Spleen (tissue), 7 donors: ENCODE measurements at regions not wholly inside any gene's neighbourhood (a gene's known extent, or its start where the extent isn't known, plus 50 kb on each side); places are given as distances from the start of the nearest gene placed in this dataset.

Experiments used
- POLR2A ChIP-seq, 3 donors: fragments of 450-650 bp; IDR thresholded peaks; one replicate each; pipeline ENCODE4 v1.5.1; 2017; ENCODE audit warnings: antibody characterized with exemption in 3 of 3, mild to moderate bottlenecking in 1 of 3
- POLR2AphosphoS5 ChIP-seq, 3 donors: sonication (generic); formaldehyde crosslinking; IDR thresholded peaks; one replicate each; pipeline ENCODE4 v1.5.1; 2017; ENCODE audit warnings: antibody characterized with exemption in 3 of 3
- TF ChIP-seq, protein P1 (sequence below), 11 experiments: fragments of 200-600 bp in 7 of 11; fragments of 450-650 bp in 4 of 11; sonication (generic) in 4 of 11; IDR thresholded peaks in 8 of 11; conservative IDR thresholded peaks in 3 of 11; 1 replicate in 7 of 11; 2 replicates in 4 of 11; pipeline versions ENCODE4 v1.4.0 to v1.8.0; 2016 to 2021; ENCODE audit warnings: antibody characterized with exemption in 11 of 11, inconsistent platforms in 4 of 11, mild to moderate bottlenecking in 1 of 11
- donor health status: DM: no; HTN: no; CAD: no; lungs with moderate emphysema.
- donor health status: DM: no; HTN: no; CAD: no.
- donor health status: DM: no; HTN: no; CAD: no.

DNA sequence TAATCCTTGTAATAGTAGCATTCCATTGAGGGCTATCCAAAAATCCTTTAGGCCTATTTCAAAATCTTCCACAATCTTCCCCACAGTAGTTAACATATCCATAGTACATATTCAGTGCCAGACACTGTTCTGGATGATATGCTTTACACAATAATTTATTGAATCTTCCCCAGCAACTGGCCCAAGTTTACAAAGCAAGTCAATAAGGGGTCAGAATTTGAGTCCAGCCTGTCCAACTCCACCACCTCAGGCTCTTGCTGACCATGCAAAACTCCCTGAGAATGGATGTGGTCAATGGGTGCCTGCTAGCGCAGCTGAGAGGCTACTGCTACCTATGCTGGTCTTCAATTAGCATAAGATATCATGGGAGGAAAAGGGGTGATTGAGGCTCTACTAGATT, 529.6 kb downstream of the FGF9 start:
- TF ChIP-seq, protein P1, sequence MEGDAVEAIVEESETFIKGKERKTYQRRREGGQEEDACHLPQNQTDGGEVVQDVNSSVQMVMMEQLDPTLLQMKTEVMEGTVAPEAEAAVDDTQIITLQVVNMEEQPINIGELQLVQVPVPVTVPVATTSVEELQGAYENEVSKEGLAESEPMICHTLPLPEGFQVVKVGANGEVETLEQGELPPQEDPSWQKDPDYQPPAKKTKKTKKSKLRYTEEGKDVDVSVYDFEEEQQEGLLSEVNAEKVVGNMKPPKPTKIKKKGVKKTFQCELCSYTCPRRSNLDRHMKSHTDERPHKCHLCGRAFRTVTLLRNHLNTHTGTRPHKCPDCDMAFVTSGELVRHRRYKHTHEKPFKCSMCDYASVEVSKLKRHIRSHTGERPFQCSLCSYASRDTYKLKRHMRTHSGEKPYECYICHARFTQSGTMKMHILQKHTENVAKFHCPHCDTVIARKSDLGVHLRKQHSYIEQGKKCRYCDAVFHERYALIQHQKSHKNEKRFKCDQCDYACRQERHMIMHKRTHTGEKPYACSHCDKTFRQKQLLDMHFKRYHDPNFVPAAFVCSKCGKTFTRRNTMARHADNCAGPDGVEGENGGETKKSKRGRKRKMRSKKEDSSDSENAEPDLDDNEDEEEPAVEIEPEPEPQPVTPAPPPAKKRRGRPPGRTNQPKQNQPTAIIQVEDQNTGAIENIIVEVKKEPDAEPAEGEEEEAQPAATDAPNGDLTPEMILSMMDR (IDR thresholded peaks at IDR 0.05 in 8 of 11, conservative IDR thresholded peaks at IDR 0.05 in 3 of 11): no peak
- TF ChIP-seq POLR2AphosphoS5 (IDR thresholded peaks at IDR 0.05): no peak
- TF ChIP-seq POLR2A (IDR thresholded peaks at IDR 0.05): no peak
